HCT116 (cell line): ENCODE measurements at regions not wholly inside any gene's neighbourhood (a gene's known extent, or its start where the extent isn't known, plus 50 kb on each side); places are given as distances from the start of the nearest gene placed in this dataset.

Source experiments
- ATF3 ChIP-seq: IDR thresholded peaks from 2 replicates; pipeline ENCODE4 v1.6.1; 2012
- CEBPB ChIP-seq: IDR thresholded peaks from 2 replicates; pipeline ENCODE4 v1.6.1; 2012; ENCODE audit warnings: low read depth
- CTCF ChIP-seq, 3 experiments: fragments of 200-600 bp in 1 of 3; sonication (generic) in 1 of 3; IDR thresholded peaks in 2 of 3; conservative IDR thresholded peaks in 1 of 3; 2 replicates each; pipeline ENCODE4 v1.5.1; 2012 to 2017; ENCODE audit warnings: low read depth in 2 of 3, low read length in 2 of 3, antibody characterized with exemption in 1 of 3, borderline replicate concordance in 1 of 3, control low read depth in 1 of 3, mild to moderate bottlenecking in 1 of 3, mixed read lengths in 1 of 3, mixed run types in 1 of 3, moderate library complexity in 1 of 3; ENCODE audit not compliant: insufficient read depth in 1 of 3
- MAX ChIP-seq: IDR thresholded peaks from 2 replicates; pipeline ENCODE4 v1.6.1; 2012
- RAD21 ChIP-seq: IDR thresholded peaks from 2 replicates; pipeline ENCODE4 v1.6.1; 2012; ENCODE audit warnings: low read depth, mild to moderate bottlenecking
- REST ChIP-seq: IDR thresholded peaks from 2 replicates; pipeline ENCODE4 v1.6.1; 2012; ENCODE audit warnings: low read depth
- ZBTB33 ChIP-seq: IDR thresholded peaks from 2 replicates; pipeline ENCODE4 v1.6.1; 2011; ENCODE audit warnings: mild to moderate bottlenecking, low read length, moderate library complexity; ENCODE audit not compliant: insufficient replicate concordance; ENCODE audit errors: extremely low read depth
- ZNF274 ChIP-seq: fragments of 200-500 bp; sonication (Bioruptor generic); IDR thresholded peaks from 2 replicates; pipeline ENCODE4 v1.6.1; 2014; ENCODE audit warnings: mild to moderate bottlenecking, low read depth, low read length, inconsistent platforms

- TF ChIP-seq CEBPB (no peak), CTCF (IDR thresholded peaks at IDR 0.05 in 2 of 3, conservative IDR thresholded peaks at IDR 0.05 in 1 of 3; ENCODE audit: borderline replicate concordance in 1 of 3, insufficient read depth in 1 of 3, low read depth in 2 of 3, low read length in 2 of 3) (no peak), ZBTB33 (no peak), ZNF274 (no peak), ATF3 (no peak), REST (no peak), MAX (no peak), RAD21 (no peak)
Measured at GRCh38 chr1:831522-831921, 92.2 kb upstream of the SAMD11 start.
